A549 (cell line): ENCODE measurements at regions not wholly inside any gene's neighbourhood (a gene's known extent, or its start where the extent isn't known, plus 50 kb on each side); places are given as distances from the start of the nearest gene placed in this dataset.
"Not testable (repeated sequence)": the region's sequence is repeated elsewhere in the genome, so short reads cannot be mapped to it uniquely, and the experiment has no call there.

Experiments
- ATAC-seq, 2 experiments: fragments of 200-7000 bp in 1 of 2; fragments of >200 bp in 1 of 2; cut with Nextera tagmentation in 1 of 2; cut with Tn5 transposase in 1 of 2; 3 replicates each; pipeline versions ENCODE4 v1.8.0 to v1.9.1; 2018 to 2020; ENCODE audit warnings: mild to moderate bottlenecking in 1 of 2, moderate library complexity in 1 of 2
- CTCF ChIA-PET: fragments of 300-600 bp; sonication (Branson Sonifier 250); formaldehyde crosslinking; extraction: SDS; loops from one replicate; lab custom pipeline; 2021; ENCODE audit warnings: antibody characterized with exemption, inconsistent platforms; lab: Yijun Ruan, JAX
- POLR2A ChIA-PET: fragments of 350-600 bp; formaldehyde crosslinking; extraction: SDS; loops from one replicate; lab custom pipeline; 2021; ENCODE audit warnings: antibody characterized with exemption, inconsistent platforms; lab: Yijun Ruan, JAX
- DNase-seq, 2 experiments: peaks; one replicate each; pipeline versions ENCODE4 v3.0.0 to v3.0.0-alpha.2; 2011 to 2016; ENCODE audit warnings: low read depth in 1 of 2, low spot score in 1 of 2
- FAIRE-seq: peaks from 2 replicates; lab custom pipeline; 2011; peaks lifted over from hg19 to GRCh38; lab: Jason Lieb, UNC
- H3K27ac ChIP-seq, 2 experiments: fragments of >200 bp; sonication (Bioruptor Twin); formaldehyde crosslinking; 3 replicates each; pipeline ENCODE4 v1.5.1; 2016 to 2017
- H3K4me1 ChIP-seq: fragments of >200 bp; sonication (Bioruptor Twin); formaldehyde crosslinking; 3 replicates; pipeline ENCODE4 v1.6.1; 2016
- H3K4me2 ChIP-seq: fragments of >200 bp; sonication (Bioruptor Twin); formaldehyde crosslinking; 3 replicates; pipeline ENCODE4 v1.6.1; 2016
- H3K4me3 ChIP-seq: fragments of >200 bp; sonication (Bioruptor Twin); formaldehyde crosslinking; 3 replicates; pipeline ENCODE4 v1.5.1; 2016
- H3K9me3 ChIP-seq: fragments of >200 bp; sonication (Bioruptor Twin); formaldehyde crosslinking; 3 replicates; pipeline ENCODE4 v1.6.1; 2016
- BHLHE40 ChIP-seq: IDR thresholded peaks from 2 replicates; pipeline ENCODE4 v1.6.1; 2012; ENCODE audit warnings: low read depth, low read length, inconsistent platforms
- CEBPB ChIP-seq, 2 experiments: fragments of >200 bp in 1 of 2; sonication (Bioruptor Twin) in 1 of 2; formaldehyde crosslinking in 1 of 2; IDR thresholded peaks; 2 replicates each; pipeline ENCODE4 v1.6.1; 2012 to 2016
- CHD2 ChIP-seq: fragments of 150-350 bp; IDR thresholded peaks from 2 replicates; pipeline ENCODE4 v1.6.1; 2014; ENCODE audit warnings: low read length; ENCODE audit not compliant: partially characterized antibody
- CHD4 ChIP-seq: fragments of 200-600 bp; sonication (generic); IDR thresholded peaks from 2 replicates; pipeline ENCODE4 v1.6.1; 2016; ENCODE audit warnings: antibody characterized with exemption, mild to moderate bottlenecking, borderline replicate concordance
- CTCF ChIP-seq: fragments of >200 bp; sonication (Bioruptor Twin); formaldehyde crosslinking; IDR thresholded peaks from 3 replicates; pipeline ENCODE4 v1.5.1; 2016
- E2F6 ChIP-seq: IDR thresholded peaks from 2 replicates; pipeline ENCODE4 v1.6.1; 2012; ENCODE audit warnings: low read depth, borderline replicate concordance
- EHF ChIP-seq: fragments of 250-450 bp; sonication (Bioruptor Pico); IDR thresholded peaks from 2 replicates; pipeline ENCODE4 v1.5.0; 2020; ENCODE audit warnings: mild to moderate bottlenecking
- EHMT2 ChIP-seq: fragments of 200-600 bp; sonication (generic); IDR thresholded peaks from 2 replicates; pipeline ENCODE4 v1.6.1; 2016; ENCODE audit warnings: antibody characterized with exemption, low read depth, mild to moderate bottlenecking, moderate library complexity
- EP300 ChIP-seq, 2 experiments: fragments of >200 bp; sonication (Bioruptor Twin); formaldehyde crosslinking; IDR thresholded peaks; 2 replicates in 1 of 2; 3 replicates in 1 of 2; pipeline ENCODE4 v1.6.1; 2016 to 2017
- FOSB ChIP-seq: fragments of 250-450 bp; sonication (Bioruptor Pico); IDR thresholded peaks from 2 replicates; pipeline ENCODE4 v1.5.0; 2020; ENCODE audit warnings: mild to moderate bottlenecking, moderate library complexity
- GATA3 ChIP-seq: IDR thresholded peaks from 2 replicates; pipeline ENCODE4 v1.6.1; 2012; ENCODE audit warnings: borderline replicate concordance
- HES2 ChIP-seq: fragments of >200 bp; sonication (Bioruptor Twin); formaldehyde crosslinking; IDR thresholded peaks from 2 replicates; pipeline ENCODE4 v1.6.1; 2016
- HOXA7 ChIP-seq: fragments of 250-450 bp; sonication (Bioruptor Pico); IDR thresholded peaks from 2 replicates; pipeline ENCODE4 v1.5.0; 2020; ENCODE audit warnings: mild to moderate bottlenecking, moderate library complexity
- HOXB13 ChIP-seq: fragments of 250-450 bp; sonication (Bioruptor Pico); IDR thresholded peaks from 2 replicates; pipeline ENCODE4 v1.5.0; 2020; ENCODE audit warnings: low read depth, mild to moderate bottlenecking, moderate library complexity
- HOXB5 ChIP-seq: fragments of 250-450 bp; sonication (Bioruptor Pico); IDR thresholded peaks from 2 replicates; pipeline ENCODE4 v1.5.0; 2020; ENCODE audit warnings: mild to moderate bottlenecking, moderate library complexity
- JUNB ChIP-seq: fragments of >200 bp; sonication (Bioruptor Twin); formaldehyde crosslinking; IDR thresholded peaks from 2 replicates; pipeline ENCODE4 v1.6.1; 2016
- KDM5A ChIP-seq: fragments of 200-600 bp; sonication (generic); IDR thresholded peaks from 2 replicates; pipeline ENCODE4 v1.6.1; 2016; ENCODE audit warnings: antibody characterized with exemption, mild to moderate bottlenecking
- MAFK ChIP-seq: fragments of 450-650 bp; IDR thresholded peaks from 2 replicates; pipeline ENCODE4 v1.6.1; 2014; ENCODE audit not compliant: partially characterized antibody
- MAX ChIP-seq: IDR thresholded peaks from 2 replicates; pipeline ENCODE4 v1.6.1; 2012
- NPAS2 ChIP-seq: fragments of 250-450 bp; sonication (Bioruptor Pico); IDR thresholded peaks from 2 replicates; pipeline ENCODE4 v1.8.0; 2022; ENCODE audit warnings: mild to moderate bottlenecking, moderate library complexity, borderline replicate concordance
- NR3C1 ChIP-seq: fragments of >200 bp; sonication (Bioruptor Twin); formaldehyde crosslinking; IDR thresholded peaks from 3 replicates; pipeline ENCODE4 v1.6.1; 2017
- PBX3 ChIP-seq: IDR thresholded peaks from 2 replicates; pipeline ENCODE4 v1.6.1; 2012
- POLR2A ChIP-seq: IDR thresholded peaks from 2 replicates; pipeline ENCODE4 v1.6.1; 2012; ENCODE audit warnings: mild to moderate bottlenecking, low read length
- RARB ChIP-seq: fragments of 250-450 bp; sonication (Bioruptor Pico); IDR thresholded peaks from 2 replicates; pipeline ENCODE4 v1.8.0; 2021; ENCODE audit warnings: mild to moderate bottlenecking, moderate library complexity
- RCOR1 ChIP-seq: fragments of 150-350 bp; IDR thresholded peaks from 2 replicates; pipeline ENCODE4 v1.6.1; 2014; ENCODE audit warnings: antibody characterized with exemption, low read length, low read depth
- RNF2 ChIP-seq: fragments of 200-600 bp; sonication (generic); IDR thresholded peaks from 2 replicates; pipeline ENCODE4 v1.6.1; 2016; ENCODE audit warnings: low read depth, mild to moderate bottlenecking, antibody characterized with exemption, moderate library complexity, borderline replicate concordance
- SMC3 ChIP-seq: fragments of >200 bp; sonication (Bioruptor Twin); formaldehyde crosslinking; IDR thresholded peaks from 3 replicates; pipeline ENCODE4 v1.6.1; 2018; ENCODE audit warnings: inconsistent platforms
- SREBF2 ChIP-seq: fragments of 450-650 bp; IDR thresholded peaks from 2 replicates; pipeline ENCODE4 v1.6.1; 2014; ENCODE audit warnings: mild to moderate bottlenecking, moderate library complexity
- TP53 ChIP-seq: fragments of 250-450 bp; sonication (Bioruptor Pico); IDR thresholded peaks from 2 replicates; pipeline ENCODE4 v1.5.0; 2021; ENCODE audit warnings: mild to moderate bottlenecking, moderate library complexity
- WGBS: methylation state at CpG from one replicate; pipeline ENCODE4 v1.1.6; 2017; ENCODE audit errors: missing lambda C conversion rate; 5-methylcytosine and 5-hydroxymethylcytosine counted together

GRCh38 chr5:57715296-57715695 lies 232.7 kb upstream of the ACTBL2 start:
- FAIRE-seq, result no peak
- ChIA-PET CTCF (interaction anchor here (1.0 kb wide), 1 partner anchor 17 kb away, joined by 3 read pairs; no protein-coding TSS in a partner anchor), POLR2A (no interaction called here)

GRCh38 chr5:57713535-57713934 lies 230.9 kb upstream of the ACTBL2 start:
- DNase-seq, H3K9me3 ChIP-seq, H3K4me3 ChIP-seq, FAIRE-seq, H3K4me2 ChIP-seq, POLR2A ChIA-PET, CTCF ChIA-PET, H3K27ac ChIP-seq, ATAC-seq: not testable (repeated sequence)
- H3K4me1 ChIP-seq, result peaks cover 23% of the 10 kb centered on the region
- 61% methylated on average over 3 of the region's 3 CpGs for WGBS

More at GRCh38 chr5:57715296-57715695, 232.7 kb upstream of the ACTBL2 start:
- Histone ChIP-seq H3K9me3 (no peaks in the 10 kb centered on the region), H3K4me3 (no peak overlapping the region), H3K4me2 (no peak overlapping the region), H3K27ac (no peak overlapping the region), H3K4me1 (peaks cover 32% of the 10 kb centered on the region)
- DNase-seq, result no peak
- ATAC-seq, result no peak
- TF ChIP-seq FOSB (CRISPR knock-in tag) (no peak), SMC3 (no peak), CTCF (no peak), KDM5A (no peak), EHF (CRISPR knock-in tag) (no peak)
- WGBS, result 63% methylated on average over 2 of the region's 2 CpGs

GRCh38 chr5:57711946-57712345 lies 229.3 kb upstream of the ACTBL2 start:
- ChIA-PET CTCF (no interaction called here), POLR2A (no interaction called here)
- WGBS, result 95% methylated on average over 1 of the region's 1 CpG
- Histone ChIP-seq H3K9me3 (peaks cover 6% of the 10 kb centered on the region; the same call in 1 of the 3 replicates), H3K4me1 (peaks cover 7% of the 10 kb centered on the region), H3K27ac (no peak overlapping the region), H3K4me2 (no peak overlapping the region), H3K4me3 (no peak overlapping the region)
- no peak for ATAC-seq
- TF ChIP-seq RCOR1, result no peak
- no peak for TF ChIP-seq HOXB5 (CRISPR knock-in tag)
- TF ChIP-seq CHD2, result no peak
- TF ChIP-seq GATA3, result no peak
- no peak for TF ChIP-seq SREBF2
- TF ChIP-seq BHLHE40, result no peak
- no peak for TF ChIP-seq CEBPB (IDR thresholded peaks at IDR 0.05)
- no peak for TF ChIP-seq HES2
- no peak for TF ChIP-seq EP300 (IDR thresholded peaks at IDR 0.05)
- DNase-seq, result no peak
- no peak for FAIRE-seq

- no peak for TF ChIP-seq EHMT2
- no peak for TF ChIP-seq GATA3
- TF ChIP-seq NPAS2, result no peak
- TF ChIP-seq MAFK, result no peak
- TF ChIP-seq E2F6, result no peak
- TF ChIP-seq MAX, result no peak
- no peak for TF ChIP-seq HOXA7 (CRISPR knock-in tag)
- TF ChIP-seq RNF2, result no peak
- no peak for TF ChIP-seq HOXB13 (CRISPR knock-in tag)
- no peak for TF ChIP-seq POLR2A
- TF ChIP-seq JUNB, result no peak
- no peak for TF ChIP-seq TP53 (CRISPR knock-in tag)
- TF ChIP-seq HES2, result no peak
- TF ChIP-seq CHD4, result no peak
- TF ChIP-seq PBX3, result no peak
- no peak for TF ChIP-seq NR3C1
- TF ChIP-seq RARB (CRISPR knock-in tag), result no peak
- Histone ChIP-seq H3K27ac (no peak overlapping the region), H3K9me3 (peaks cover 6% of the 10 kb centered on the region; the same call in 1 of the 3 replicates), H3K4me1 (peaks cover 2% of the 10 kb centered on the region), H3K4me2 (no peak overlapping the region), H3K4me3 (no peak overlapping the region)
- ChIA-PET POLR2A (no interaction called here), CTCF (no interaction called here)
- WGBS, result 94% methylated on average over 2 of the region's 2 CpGs
- ATAC-seq (no peak), FAIRE-seq (no peak), DNase-seq (no peak)
Measured at GRCh38 chr5:57711471-57711870, 228.9 kb upstream of the ACTBL2 start.
